Pancreas (tissue), 10 donors: ENCODE measurements at regions not wholly inside any gene's neighbourhood (a gene's known extent, or its start where the extent isn't known, plus 50 kb on each side); places are given as distances from the start of the nearest gene placed in this dataset.

Source experiments
- ATAC-seq, 4 donors: fragments of 200-7000 bp; cut with Tn5 transposase; one replicate each; pipeline versions ENCODE4 v1.8.0 to v1.9.1; 2020; ENCODE audit warnings: mild to moderate bottlenecking in 4 of 4, moderate library complexity in 4 of 4
- DNase-seq, 6 donors: peaks; one replicate each; pipeline ENCODE4 v3.0.0-alpha.2; 2020
- FAIRE-seq: peaks from 2 replicates; lab custom pipeline; 2012; peaks lifted over from hg19 to GRCh38; lab: Jason Lieb, UNC
- H3K27ac ChIP-seq, 4 donors: fragments of 200-600 bp; sonication (generic); 1 replicate in 3 of 4; 2 replicates in 1 of 4; pipeline versions ENCODE4 v1.5.0 to v1.8.0; 2020
- H3K27me3 ChIP-seq, 4 donors: fragments of 200-600 bp; one replicate each; pipeline ENCODE4 v1.8.0; 2021
- H3K36me3 ChIP-seq, 3 donors: fragments of 200-600 bp; sonication (generic) in 1 of 3; one replicate each; pipeline versions ENCODE4 v1.5.0 to v1.8.0; 2020 to 2021
- H3K4me1 ChIP-seq, 3 donors: fragments of 200-600 bp; one replicate each; pipeline ENCODE4 v1.8.0; 2021
- H3K4me3 ChIP-seq, 4 donors: fragments of 200-600 bp; sonication (generic) in 2 of 4; one replicate each; pipeline versions ENCODE4 v1.5.0 to v1.8.0; 2020 to 2021
- H3K9me3 ChIP-seq, 4 donors: fragments of 200-600 bp; one replicate each; pipeline ENCODE4 v1.8.0; 2021
- CTCF ChIP-seq, 4 donors: fragments of 200-600 bp; sonication (generic) in 3 of 4; IDR thresholded peaks; one replicate each; pipeline versions ENCODE4 v1.5.0 to v1.8.0; 2021; ENCODE audit warnings: antibody characterized with exemption in 4 of 4
- WGBS, 2 donors: extraction: QIAGEN DNeasy Blood & Tissue Kit; methylation state at CpG; one replicate each; pipeline ENCODE4 v1.1.7; 2013; 5-methylcytosine and 5-hydroxymethylcytosine counted together
- intact Hi-C, 3 donors: fragments of 100-400 bp; cut with DNase I; formaldehyde crosslinking; loops; one replicate each; pipeline versions ENCODE4 v1.11.1 to v1.14.2; 2022
- donor health status: healthy with polysubstance abuse.
- donor health status: DM: no; HTN: no; CAD: no; lungs with moderate emphysema.
- donor health status: DM: no; HTN: no; CAD: no.
- donor health status: control.
- donor health status: control.
- donor health status: Bipolar disorder and iron deficiency.
- donor health status: DM: yes; HTN: yes; CAD: no.
- donor health status: DM: no; HTN: no; CAD: no.
- donor health status: DM: no; HTN: no; CAD: no.
- donor health status: DM: yes; HTN: yes; CAD: no.

GRCh38 chr10:3347413-3348182 is 175.0 kb upstream of the PITRM1 start:
- no peak overlapping the region for H3K4me3 ChIP-seq
- H3K27me3 ChIP-seq: no peaks in the 10 kb centered on the region
- no peak for TF ChIP-seq CTCF (IDR thresholded peaks at IDR 0.05)
- no peaks in the 10 kb centered on the region for H3K4me1 ChIP-seq
- no peaks in the 10 kb centered on the region for H3K36me3 ChIP-seq
- intact Hi-C loops: no loop called here
- ATAC-seq: peak; percentile 61 to 93 (median 78)
- peak in 4 of 6 donors; percentile 32 to 61 (median 56) for DNase-seq
- no peaks in the 10 kb centered on the region for H3K9me3 ChIP-seq
- 26 to 28% methylated on average over 12 of the region's 12 CpGs for WGBS, 2 donors
- FAIRE-seq: no peak
- peak overlapping the region in 3 of 4 donors; percentile 22 to 53 (median 33) for H3K27ac ChIP-seq

- Histone ChIP-seq H3K27ac (peak overlapping the region in 3 of 4 donors; percentile 22 to 53 (median 33)), H3K4me3 (no peak overlapping the region), H3K36me3 (no peaks in the 10 kb centered on the region), H3K4me1 (no peaks in the 10 kb centered on the region), H3K27me3 (no peaks in the 10 kb centered on the region), H3K9me3 (no peaks in the 10 kb centered on the region)
- no peak for FAIRE-seq
- intact Hi-C loops: no loop called here
- no peak for ATAC-seq
- WGBS, 2 donors: 70 to 83% methylated on average over 10 of the region's 10 CpGs
- no peak for DNase-seq
- no peak for TF ChIP-seq CTCF (IDR thresholded peaks at IDR 0.05)
Measured at GRCh38 chr10:3346851-3347250, 174.3 kb upstream of the PITRM1 start.

- no peak overlapping the region for H3K4me3 ChIP-seq
- ATAC-seq (no peak), FAIRE-seq (no peak), DNase-seq (no peak)
- WGBS, 2 donors: 64 to 80% methylated on average over 3 of the region's 3 CpGs
- H3K27ac ChIP-seq: no peak overlapping the region
- H3K4me1 ChIP-seq: no peaks in the 10 kb centered on the region
- intact Hi-C loops: no loop called here
- no peak for TF ChIP-seq CTCF (IDR thresholded peaks at IDR 0.05)
- H3K9me3 ChIP-seq: no peaks in the 10 kb centered on the region
- H3K27me3 ChIP-seq: no peaks in the 10 kb centered on the region
- no peaks in the 10 kb centered on the region for H3K36me3 ChIP-seq
Measured at GRCh38 chr10:3342771-3343170, 170.2 kb upstream of the PITRM1 start.

GRCh38 chr10:3340127-3340730 is 167.6 kb upstream of the PITRM1 start:
- no peak for TF ChIP-seq CTCF (IDR thresholded peaks at IDR 0.05)
- FAIRE-seq (no peak), DNase-seq (no peak), ATAC-seq (no peak)
- Histone ChIP-seq H3K9me3 (no peaks in the 10 kb centered on the region), H3K27me3 (no peaks in the 10 kb centered on the region), H3K36me3 (no peaks in the 10 kb centered on the region), H3K27ac (no peak overlapping the region), H3K4me1 (no peaks in the 10 kb centered on the region), H3K4me3 (no peak overlapping the region)
- intact Hi-C loops: no loop called here
- 67 to 77% methylated on average over 11 of the region's 11 CpGs for WGBS, 2 donors

GRCh38 chr10:3339531-3339950 is 167.0 kb upstream of the PITRM1 start:
- H3K4me1 ChIP-seq: no peaks in the 10 kb centered on the region
- H3K27me3 ChIP-seq: no peaks in the 10 kb centered on the region
- ATAC-seq (no peak), FAIRE-seq (no peak), DNase-seq (no peak)
- 58 to 65% methylated on average over 9 of the region's 9 CpGs for WGBS, 2 donors
- intact Hi-C loops: no loop called here
- H3K27ac ChIP-seq: no peak overlapping the region
- H3K4me3 ChIP-seq: no peak overlapping the region
- no peaks in the 10 kb centered on the region for H3K36me3 ChIP-seq
- TF ChIP-seq CTCF (IDR thresholded peaks at IDR 0.05): no peak
- H3K9me3 ChIP-seq: no peaks in the 10 kb centered on the region
